ENCODE measurements at regions not wholly inside any gene's neighbourhood (a gene's known extent, or its start where the extent isn't known, plus 50 kb on each side); places are given as distances from the start of the nearest gene placed in this dataset.

- no peak for TF ChIP-seq ZNF70 (CRISPR knock-in tag; IDR thresholded peaks at IDR 0.05)
- TF ChIP-seq CREB5 (CRISPR knock-in tag; IDR thresholded peaks at IDR 0.05; ENCODE audit: low read depth): no peak
- no peak for TF ChIP-seq TCF4 (CRISPR knock-in tag; IDR thresholded peaks at IDR 0.05; ENCODE audit: borderline replicate concordance)
- no peak for TF ChIP-seq TOX (CRISPR knock-in tag; IDR thresholded peaks at IDR 0.05; ENCODE audit: borderline replicate concordance)
Measured at GRCh38 chr6:15088904-15089568, 156.8 kb upstream of the JARID2 start.
